ENCODE measurements at regions not wholly inside any gene's neighbourhood (a gene's known extent, or its start where the extent isn't known, plus 50 kb on each side); places are given as distances from the start of the nearest gene placed in this dataset.

- DNase-seq (ENCODE audit: low spot score), result no peak
Measured at GRCh38 chr6:166009385-166010031, 158.1 kb downstream of the TBXT start.

- DNase-seq (ENCODE audit: low spot score), result peak; percentile 85
Measured at GRCh38 chr6:166008441-166009369, 158.9 kb downstream of the TBXT start.

DNA sequence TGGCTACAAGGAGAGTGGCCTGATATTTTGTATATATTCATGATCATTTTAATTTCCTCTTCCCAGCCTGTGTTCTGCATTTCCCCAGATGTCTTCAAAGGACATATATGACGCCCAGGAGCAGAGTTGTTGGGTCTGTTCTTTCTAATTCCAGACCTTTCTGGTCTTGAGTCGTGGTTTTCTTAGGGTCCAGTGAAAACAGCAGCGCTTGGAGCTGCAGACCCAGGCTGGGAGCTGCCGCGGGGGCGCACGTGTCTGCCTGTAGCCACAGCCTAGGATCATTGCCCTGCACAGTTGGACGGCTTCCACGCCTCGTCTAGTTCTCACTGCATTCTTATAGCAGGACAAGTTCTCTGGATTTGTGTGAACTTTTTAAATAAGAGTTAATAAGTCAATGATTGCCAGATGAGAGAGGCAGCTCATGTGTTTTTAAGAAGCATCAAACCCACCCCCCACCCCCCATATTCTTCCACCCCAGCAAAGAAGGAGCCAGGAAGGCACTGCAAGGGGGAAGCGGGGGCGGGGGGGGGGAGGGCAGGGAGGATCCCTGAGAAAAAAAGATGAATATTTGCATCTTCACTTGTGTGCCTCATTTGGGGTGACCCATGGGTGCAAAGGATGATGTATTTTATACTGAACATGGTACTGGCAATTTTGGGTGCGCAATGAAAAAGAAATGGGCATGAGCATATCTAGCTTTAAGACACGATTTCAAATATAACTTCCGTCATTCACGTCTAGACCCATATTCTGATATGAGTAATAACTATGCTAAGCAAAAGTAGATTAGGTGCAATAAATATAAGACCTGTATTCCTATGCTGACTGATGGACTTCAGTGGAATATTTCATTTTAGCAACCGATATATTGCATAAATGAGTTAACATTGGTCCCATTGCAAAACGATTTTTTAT, 160.0 kb downstream of the TBXT start:
- DNase-seq (ENCODE audit: low spot score), result peak; percentile 61

DNA sequence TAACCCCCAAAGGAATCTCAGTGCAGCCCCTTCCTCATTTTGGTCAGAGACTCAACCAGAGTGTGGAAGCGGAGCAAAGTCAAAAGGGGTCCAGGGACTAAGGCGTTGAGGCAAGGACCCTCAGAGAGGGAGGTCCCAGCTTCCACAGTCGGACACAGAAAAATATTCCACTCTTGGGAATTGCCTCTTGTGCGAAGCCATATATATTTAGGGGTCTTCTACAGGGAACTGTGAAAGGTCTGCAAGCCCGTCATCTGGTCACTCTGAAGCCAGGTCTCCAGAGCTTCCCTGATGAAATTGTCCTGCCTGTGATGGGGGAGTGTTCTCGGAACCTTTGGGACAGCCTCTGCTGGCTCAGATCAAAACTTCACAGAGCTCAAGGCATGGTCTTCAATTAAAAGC, 160.8 kb downstream of the TBXT start:
- no peak for DNase-seq (ENCODE audit: low spot score)

- peak; percentile 75 for DNase-seq (ENCODE audit: low spot score)
Measured at GRCh38 chr6:166005944-166006899, 161.4 kb downstream of the TBXT start.

DNA sequence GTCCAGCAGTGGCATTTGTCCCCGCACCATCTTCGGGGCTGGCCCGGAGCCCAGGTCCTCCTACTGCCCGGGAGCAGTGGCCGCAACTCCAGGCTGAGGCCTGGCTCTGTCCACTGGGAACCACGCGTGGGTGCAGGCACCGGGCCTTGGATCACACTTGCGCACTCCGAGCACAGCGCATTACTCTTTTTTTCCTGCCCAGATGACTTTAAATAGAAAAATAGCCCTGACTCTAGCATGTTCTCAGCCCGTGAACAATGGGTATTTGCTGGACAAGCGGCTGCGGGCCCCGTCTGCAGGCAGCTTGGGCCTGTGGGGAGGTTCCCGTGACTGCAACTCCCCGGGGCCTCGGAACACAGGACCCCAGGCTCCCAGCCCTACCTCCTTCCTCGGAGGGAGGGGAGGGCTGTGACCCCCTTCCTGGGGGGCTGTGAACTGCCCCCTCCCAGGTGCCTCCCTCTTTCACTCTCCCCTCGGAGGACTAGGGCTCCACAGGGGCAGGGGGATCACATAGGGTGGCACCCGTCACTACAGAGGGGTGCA, 162.2 kb downstream of the TBXT start:
- peak; percentile 35 for DNase-seq (ENCODE audit: low spot score)

DNA sequence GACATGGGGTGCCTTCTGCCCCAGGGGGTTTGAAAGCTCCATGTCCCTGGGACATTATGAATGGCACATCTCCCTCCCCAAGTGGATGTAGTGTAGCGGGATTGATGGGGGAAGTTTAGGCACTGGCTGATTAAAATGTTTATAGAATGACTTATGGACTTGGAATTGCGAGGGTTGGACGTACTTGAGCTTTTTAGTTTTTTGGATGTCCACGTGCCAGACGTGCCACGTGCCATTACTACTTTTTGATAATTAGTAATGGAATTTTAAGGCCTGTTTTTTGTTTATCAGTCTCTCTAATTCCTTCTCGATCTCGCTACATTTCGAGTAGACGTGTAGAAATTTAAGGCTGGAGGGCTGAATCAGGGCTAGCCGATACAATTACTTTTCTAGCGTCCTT, 162.8 kb downstream of the TBXT start:
- DNase-seq (ENCODE audit: low spot score), result no peak

DNA sequence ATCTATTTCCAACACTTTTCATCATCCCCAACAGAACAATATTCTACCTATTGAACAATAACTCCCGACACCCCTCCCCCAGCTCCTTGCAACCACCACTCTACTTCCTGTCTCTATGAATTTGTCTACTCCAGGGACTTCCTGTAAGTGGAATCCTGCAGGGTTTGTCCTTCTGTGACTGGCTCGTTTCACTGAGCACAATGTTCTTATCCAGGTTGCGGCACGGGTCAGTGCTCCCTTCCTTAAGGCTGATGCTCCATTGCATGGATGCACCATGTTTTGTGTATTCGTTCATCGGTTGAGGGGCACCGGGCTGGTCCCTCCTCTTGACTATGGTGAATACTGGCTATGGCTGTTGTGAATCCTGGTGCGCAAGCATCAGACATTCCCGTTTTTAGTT, 163.2 kb downstream of the TBXT start:
- no peak for DNase-seq (ENCODE audit: low spot score)

GRCh38 chr6:166003569-166003968, 164.1 kb downstream of the TBXT start:
- DNase-seq (ENCODE audit: low spot score), result no peak

GRCh38 chr6:166001359-166001758, 166.3 kb downstream of the TBXT start:
- DNase-seq (ENCODE audit: low spot score), result no peak

GRCh38 chr6:165999279-165999678, 168.4 kb downstream of the TBXT start:
- DNase-seq (ENCODE audit: low spot score), result peak; percentile 40

DNA sequence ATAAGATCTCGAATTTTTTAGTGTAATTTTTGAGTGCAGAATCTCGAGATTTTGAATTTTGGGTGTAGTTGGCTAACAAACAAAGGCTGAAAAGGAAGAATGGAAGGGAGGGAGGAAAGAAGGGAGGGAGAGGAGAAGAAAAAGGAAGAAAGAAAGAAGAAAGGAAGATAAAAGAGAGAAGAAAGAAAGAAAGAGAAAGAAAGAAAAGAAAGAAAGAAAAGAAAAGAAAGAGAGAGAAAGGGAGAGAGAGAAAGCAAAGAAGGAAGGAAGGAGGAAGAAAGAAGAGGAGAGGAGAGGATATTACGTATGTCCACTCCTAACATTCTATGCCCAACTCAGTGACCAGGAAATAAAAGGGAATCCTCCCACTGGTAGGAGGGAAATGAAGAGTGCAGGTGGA, 169.6 kb downstream of the TBXT start:
- no peak for DNase-seq (ENCODE audit: low spot score)

DNA sequence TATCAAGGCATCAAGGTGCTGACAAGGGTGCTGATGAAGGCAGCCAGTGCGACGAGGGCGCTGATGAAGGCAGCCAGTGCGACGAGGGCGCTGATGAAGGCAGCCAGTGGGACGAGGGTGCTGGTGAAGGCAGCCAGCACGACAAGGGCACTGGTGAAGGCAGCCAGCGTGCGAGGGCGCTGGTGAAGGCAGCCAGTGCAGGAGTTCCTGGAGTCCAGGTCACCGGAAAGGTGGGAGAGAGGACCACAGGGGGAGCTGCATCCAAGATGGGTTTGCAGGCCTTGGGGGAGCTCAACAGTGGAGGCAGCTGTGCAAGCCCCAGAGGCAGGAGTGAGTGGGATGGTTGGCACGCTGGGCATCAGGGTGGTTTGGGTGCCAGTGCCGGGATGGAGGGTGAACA, 176.3 kb downstream of the TBXT start:
- DNase-seq (ENCODE audit: low spot score), result no peak

- no peak for DNase-seq (ENCODE audit: low spot score)
Measured at GRCh38 chr6:165990216-165990615, 177.4 kb downstream of the TBXT start.

GRCh38 chr6:165988757-165989456, 178.7 kb downstream of the TBXT start:
- peak; percentile 38 for DNase-seq (ENCODE audit: low spot score)

DNA sequence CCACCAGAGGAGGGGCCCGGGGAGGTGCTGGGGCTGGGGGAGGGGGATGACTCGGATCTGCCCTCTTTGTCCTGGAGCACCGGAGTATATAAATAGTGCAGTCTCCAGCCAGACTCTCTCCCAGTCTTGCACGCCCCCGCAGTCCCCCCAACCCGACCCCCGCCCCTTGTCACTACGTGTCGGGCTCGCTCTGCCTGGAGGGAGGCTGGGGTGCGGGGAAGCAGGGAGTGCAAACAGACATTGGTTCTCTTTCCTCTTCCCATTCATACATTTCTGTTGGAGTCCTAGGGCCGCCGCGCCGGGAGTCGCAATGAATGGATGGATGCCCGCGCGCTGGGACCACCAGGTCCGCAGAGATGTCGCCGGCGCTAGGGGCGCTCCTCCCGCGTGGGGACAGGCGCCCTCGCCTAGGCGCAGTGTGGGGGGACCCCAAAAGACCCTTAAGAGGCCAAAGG, 179.3 kb downstream of the TBXT start:
- DNase-seq (ENCODE audit: low spot score), result no peak

GRCh38 chr6:165987483-165988301, 180.0 kb downstream of the TBXT start:
- peak; percentile 93 for DNase-seq (ENCODE audit: low spot score)

DNA sequence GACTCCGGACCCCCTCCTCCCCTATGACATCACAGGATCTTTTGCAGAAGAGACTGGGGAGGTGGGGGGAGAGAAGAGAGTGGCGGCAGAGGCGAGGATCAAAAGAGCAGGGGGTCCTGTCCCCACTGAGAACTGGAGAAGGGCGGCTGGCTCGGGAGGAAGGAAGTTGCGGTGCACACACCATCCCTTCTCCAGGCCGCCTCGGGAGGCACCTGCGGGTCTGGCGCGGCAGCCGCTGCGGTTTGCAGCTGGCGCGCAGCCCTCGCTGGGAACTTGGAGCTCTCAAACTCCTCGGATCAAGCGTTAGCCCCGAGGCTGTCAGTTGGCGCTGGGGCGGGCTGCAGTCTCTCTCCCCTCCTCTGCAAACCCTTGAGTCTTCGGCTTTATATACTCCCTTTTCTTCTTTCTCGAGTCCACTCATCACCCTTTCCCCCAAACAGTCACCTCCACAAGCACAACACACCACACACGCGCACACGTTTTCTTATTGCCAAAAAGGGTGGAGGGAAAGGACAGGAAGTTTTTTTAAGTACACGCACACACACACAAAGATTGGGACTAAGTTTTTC, 180.7 kb downstream of the TBXT start:
- peak; percentile 56 for DNase-seq (ENCODE audit: low spot score)
